ENCODE measurements at regions not wholly inside any gene's neighbourhood (a gene's known extent, or its start where the extent isn't known, plus 50 kb on each side); places are given as distances from the start of the nearest gene placed in this dataset.

- TF ChIP-seq, protein P1, sequence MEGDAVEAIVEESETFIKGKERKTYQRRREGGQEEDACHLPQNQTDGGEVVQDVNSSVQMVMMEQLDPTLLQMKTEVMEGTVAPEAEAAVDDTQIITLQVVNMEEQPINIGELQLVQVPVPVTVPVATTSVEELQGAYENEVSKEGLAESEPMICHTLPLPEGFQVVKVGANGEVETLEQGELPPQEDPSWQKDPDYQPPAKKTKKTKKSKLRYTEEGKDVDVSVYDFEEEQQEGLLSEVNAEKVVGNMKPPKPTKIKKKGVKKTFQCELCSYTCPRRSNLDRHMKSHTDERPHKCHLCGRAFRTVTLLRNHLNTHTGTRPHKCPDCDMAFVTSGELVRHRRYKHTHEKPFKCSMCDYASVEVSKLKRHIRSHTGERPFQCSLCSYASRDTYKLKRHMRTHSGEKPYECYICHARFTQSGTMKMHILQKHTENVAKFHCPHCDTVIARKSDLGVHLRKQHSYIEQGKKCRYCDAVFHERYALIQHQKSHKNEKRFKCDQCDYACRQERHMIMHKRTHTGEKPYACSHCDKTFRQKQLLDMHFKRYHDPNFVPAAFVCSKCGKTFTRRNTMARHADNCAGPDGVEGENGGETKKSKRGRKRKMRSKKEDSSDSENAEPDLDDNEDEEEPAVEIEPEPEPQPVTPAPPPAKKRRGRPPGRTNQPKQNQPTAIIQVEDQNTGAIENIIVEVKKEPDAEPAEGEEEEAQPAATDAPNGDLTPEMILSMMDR (IDR thresholded peaks at IDR 0.05; ENCODE audit: low read length): no peak
- no peak for TF ChIP-seq EZH2 (IDR thresholded peaks at IDR 0.05; ENCODE audit: borderline replicate concordance, low read length)
Observed at GRCh38 chr3:23113455-23114171, 89.5 kb upstream of the UBE2E2 start.
